Panc1 (cell line): ENCODE measurements at regions not wholly inside any gene's neighbourhood (a gene's known extent, or its start where the extent isn't known, plus 50 kb on each side); places are given as distances from the start of the nearest gene placed in this dataset.

Source experiments
- CTCF ChIP-seq: fragments of 450-650 bp; IDR thresholded peaks from 2 replicates; pipeline ENCODE4 v1.5.1; 2017; ENCODE audit warnings: mild to moderate bottlenecking
- REST ChIP-seq, 2 experiments: IDR thresholded peaks; 2 replicates each; pipeline ENCODE4 v1.6.1; 2011 to 2012; ENCODE audit warnings: low read depth in 2 of 2, control low read depth in 1 of 2, low read length in 1 of 2, mild to moderate bottlenecking in 1 of 2, moderate library complexity in 1 of 2; ENCODE audit not compliant: insufficient read depth in 1 of 2

DNA sequence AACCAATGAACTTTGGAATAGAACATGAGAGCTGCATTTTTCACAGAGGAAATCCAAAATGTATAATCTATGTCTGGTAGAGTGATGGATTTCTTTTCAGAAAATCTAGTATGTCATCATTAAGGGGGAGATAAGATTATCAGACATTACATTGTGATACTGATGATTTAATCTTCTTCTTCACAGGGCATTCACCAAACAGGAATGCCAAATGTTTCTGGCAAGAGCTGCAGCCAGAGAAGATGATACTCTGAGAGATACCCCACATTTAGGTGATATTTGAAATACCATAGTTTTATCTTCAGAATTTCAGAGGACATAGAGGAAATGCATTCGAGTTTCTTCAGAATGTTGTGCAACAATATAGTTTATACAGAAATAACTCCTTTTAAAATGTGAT lies 1523.7 kb upstream of the ADGRL3 start:
- TF ChIP-seq REST (IDR thresholded peaks at IDR 0.05; ENCODE audit: insufficient read depth in 1 of 2, low read depth in 2 of 2, low read length in 1 of 2) (no peak), CTCF (no peak)
